PC-3 (cell line): ENCODE measurements at regions not wholly inside any gene's neighbourhood (a gene's known extent, or its start where the extent isn't known, plus 50 kb on each side); places are given as distances from the start of the nearest gene placed in this dataset.

Experiments used
- CTCF ChIP-seq: fragments of 300-600 bp; sonication (generic); conservative IDR thresholded peaks from 2 replicates; pipeline ENCODE4 v1.5.1; 2017; ENCODE audit warnings: antibody characterized with exemption, low read depth, mild to moderate bottlenecking, low read length
- EZH2 ChIP-seq: fragments of 300-600 bp; sonication (generic); IDR thresholded peaks from one replicate; pipeline ENCODE4 v1.6.1; 2017; ENCODE audit warnings: antibody characterized with exemption, mild to moderate bottlenecking, low read length; ENCODE audit not compliant: unreplicated experiment
- EZH2phosphoT487 ChIP-seq: fragments of 300-600 bp; sonication (generic); IDR thresholded peaks from 2 replicates; pipeline ENCODE4 v1.6.1; 2018; ENCODE audit warnings: mild to moderate bottlenecking, antibody characterized with exemption, low read length, borderline replicate concordance

DNA sequence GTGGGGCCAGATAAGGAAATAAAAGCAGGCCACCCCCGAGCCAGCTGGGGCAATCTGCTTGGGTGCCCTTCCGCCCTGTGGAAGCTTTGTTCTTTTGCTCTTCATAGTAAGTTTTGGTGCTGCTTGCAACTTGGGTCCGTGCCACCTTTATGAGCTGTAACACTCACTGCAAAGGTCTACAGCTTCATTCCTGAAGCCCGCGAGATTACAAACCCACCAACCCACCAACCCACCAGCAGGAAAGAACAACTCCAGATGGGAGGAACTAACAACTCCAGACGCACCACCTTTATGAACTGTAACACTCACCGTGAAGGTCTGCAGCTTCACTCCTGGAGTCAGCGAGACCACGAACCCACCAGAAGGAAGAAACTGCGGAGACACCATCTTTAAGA, 84.2 kb upstream of the ARRDC4 start:
- TF ChIP-seq CTCF = no peak
- TF ChIP-seq EZH2 = no peak
- no peak for TF ChIP-seq EZH2phosphoT487
